PC-3 (cell line): ENCODE measurements at regions not wholly inside any gene's neighbourhood (a gene's known extent, or its start where the extent isn't known, plus 50 kb on each side); places are given as distances from the start of the nearest gene placed in this dataset.

Experiments used
- EZH2 ChIP-seq: fragments of 300-600 bp; sonication (generic); IDR thresholded peaks from one replicate; pipeline ENCODE4 v1.6.1; 2017; ENCODE audit warnings: antibody characterized with exemption, mild to moderate bottlenecking, low read length; ENCODE audit not compliant: unreplicated experiment
- TF ChIP-seq, protein P1 (sequence below): fragments of 300-600 bp; sonication (generic); conservative IDR thresholded peaks from 2 replicates; pipeline ENCODE4 v1.5.1; 2017; ENCODE audit warnings: antibody characterized with exemption, low read depth, mild to moderate bottlenecking, low read length

DNA sequence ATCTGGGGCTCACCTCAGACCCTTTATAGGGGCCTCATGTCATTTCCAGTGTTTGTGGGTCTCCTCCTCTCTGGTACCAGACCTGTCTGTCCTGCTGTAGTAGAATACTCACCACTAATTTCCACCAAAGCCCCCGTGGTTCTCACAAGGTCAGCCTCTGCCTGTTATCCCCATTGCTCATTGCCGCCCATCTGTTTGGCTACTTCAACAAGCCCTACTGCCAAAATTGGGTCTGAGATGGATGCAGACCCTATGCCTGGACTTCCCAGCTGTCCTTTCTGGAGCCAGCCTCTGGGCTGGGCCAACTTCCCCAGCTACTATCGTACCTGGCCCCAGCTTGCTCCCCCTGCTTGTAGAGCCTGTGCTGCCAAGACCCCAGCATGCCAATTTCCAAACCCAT is 152.1 kb upstream of the ISX start:
- TF ChIP-seq, protein P1, sequence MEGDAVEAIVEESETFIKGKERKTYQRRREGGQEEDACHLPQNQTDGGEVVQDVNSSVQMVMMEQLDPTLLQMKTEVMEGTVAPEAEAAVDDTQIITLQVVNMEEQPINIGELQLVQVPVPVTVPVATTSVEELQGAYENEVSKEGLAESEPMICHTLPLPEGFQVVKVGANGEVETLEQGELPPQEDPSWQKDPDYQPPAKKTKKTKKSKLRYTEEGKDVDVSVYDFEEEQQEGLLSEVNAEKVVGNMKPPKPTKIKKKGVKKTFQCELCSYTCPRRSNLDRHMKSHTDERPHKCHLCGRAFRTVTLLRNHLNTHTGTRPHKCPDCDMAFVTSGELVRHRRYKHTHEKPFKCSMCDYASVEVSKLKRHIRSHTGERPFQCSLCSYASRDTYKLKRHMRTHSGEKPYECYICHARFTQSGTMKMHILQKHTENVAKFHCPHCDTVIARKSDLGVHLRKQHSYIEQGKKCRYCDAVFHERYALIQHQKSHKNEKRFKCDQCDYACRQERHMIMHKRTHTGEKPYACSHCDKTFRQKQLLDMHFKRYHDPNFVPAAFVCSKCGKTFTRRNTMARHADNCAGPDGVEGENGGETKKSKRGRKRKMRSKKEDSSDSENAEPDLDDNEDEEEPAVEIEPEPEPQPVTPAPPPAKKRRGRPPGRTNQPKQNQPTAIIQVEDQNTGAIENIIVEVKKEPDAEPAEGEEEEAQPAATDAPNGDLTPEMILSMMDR: no peak
- no peak for TF ChIP-seq EZH2
